Central memory CD8-positive, alpha-beta T cell (primary cell): ENCODE measurements at regions not wholly inside any gene's neighbourhood (a gene's known extent, or its start where the extent isn't known, plus 50 kb on each side); places are given as distances from the start of the nearest gene placed in this dataset.
"Not testable (repeated sequence)": the region's sequence is repeated elsewhere in the genome, so short reads cannot be mapped to it uniquely, and the experiment has no call there.

Experiments used
- ATAC-seq: fragments of 150-1000 bp; cut with Tn5 transposase; replicated peaks from 2 replicates; pipeline ENCODE4 v1.10.0; 2022; ENCODE audit warnings: mild to moderate bottlenecking, moderate FRiP score, moderate number of reproducible peaks; ENCODE audit not compliant: poor library complexity, severe bottlenecking; ENCODE audit errors: extremely low read depth
- DNase-seq, 2 donors: peaks; one replicate each; pipeline ENCODE4 v3.0.0; 2021; ENCODE audit warnings: low spot score in 2 of 2
- H3K27ac Mint-ChIP-seq: one replicate; pipeline ENCODE4 v1.8.0; 2022; ENCODE audit warnings: low read depth, mild to moderate bottlenecking, moderate library complexity, mixed read lengths
- H3K27me3 Mint-ChIP-seq: one replicate; pipeline ENCODE4 v1.8.0; 2022; ENCODE audit warnings: mixed read lengths
- H3K36me3 Mint-ChIP-seq: one replicate; pipeline ENCODE4 v1.8.0; 2022; ENCODE audit warnings: mild to moderate bottlenecking, moderate library complexity, mixed read lengths; ENCODE audit not compliant: insufficient read depth
- H3K4me1 Mint-ChIP-seq: one replicate; pipeline ENCODE4 v1.8.0; 2022; ENCODE audit warnings: mixed read lengths
- H3K4me3 Mint-ChIP-seq: one replicate; pipeline ENCODE4 v1.8.0; 2022; ENCODE audit warnings: mild to moderate bottlenecking, moderate library complexity, mixed read lengths
- H3K9me3 Mint-ChIP-seq: one replicate; pipeline ENCODE4 v1.8.0; 2022; ENCODE audit warnings: mixed read lengths

DNA sequence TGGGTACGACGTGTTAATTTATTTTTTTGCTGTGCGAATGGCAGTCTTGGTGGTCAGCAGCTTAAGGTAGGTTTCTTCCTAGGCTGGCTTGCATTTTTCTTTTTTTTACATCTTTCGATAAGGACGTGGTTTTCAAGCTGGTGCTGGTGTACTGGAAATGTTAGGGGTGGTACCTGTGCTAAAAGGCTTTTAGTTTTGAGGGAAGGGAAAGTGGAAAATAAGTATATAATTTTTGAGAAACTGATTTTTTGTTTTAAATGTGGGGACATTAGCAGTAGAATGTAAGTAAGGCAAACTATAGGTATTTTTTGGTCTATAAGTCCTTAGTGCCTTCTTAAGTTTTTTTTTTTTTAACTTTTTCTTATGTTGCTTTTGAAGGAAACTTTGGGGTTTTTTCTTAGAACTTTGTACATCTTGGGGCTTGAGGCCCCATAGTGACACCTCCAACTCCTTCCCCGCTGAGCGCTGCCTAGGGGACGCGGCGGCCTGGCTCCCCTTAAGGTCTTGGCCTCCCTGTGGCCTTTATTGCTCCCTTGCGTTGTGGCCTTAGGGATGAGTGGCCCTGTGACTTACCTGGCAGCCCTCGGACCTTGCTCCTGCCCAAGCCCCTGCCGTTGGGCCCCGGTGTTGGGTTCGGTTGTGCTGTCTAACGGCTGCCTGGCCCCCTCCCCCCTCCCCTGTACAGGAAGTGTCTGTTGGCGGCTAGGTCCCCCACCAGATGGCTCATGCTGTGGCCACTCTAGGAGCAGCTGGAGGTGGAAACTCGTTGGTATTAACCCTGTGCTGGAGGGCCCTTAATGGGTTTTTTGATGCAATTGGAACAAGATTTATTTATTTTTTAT, 88.0 kb upstream of the RPRML start:
- DNase-seq: peak; percentile 46 to 69
- Mint-ChIP-seq H3K27me3 (no peaks in the 10 kb centered on the region), H3K4me1 (peaks cover 37% of the 10 kb centered on the region), H3K36me3 (peaks cover 5% of the 10 kb centered on the region), H3K4me3 (peak overlapping the region; percentile 92), H3K9me3 (no peaks in the 10 kb centered on the region), H3K27ac (peak overlapping the region; percentile 94)
- ATAC-seq: peak; percentile 99

DNA sequence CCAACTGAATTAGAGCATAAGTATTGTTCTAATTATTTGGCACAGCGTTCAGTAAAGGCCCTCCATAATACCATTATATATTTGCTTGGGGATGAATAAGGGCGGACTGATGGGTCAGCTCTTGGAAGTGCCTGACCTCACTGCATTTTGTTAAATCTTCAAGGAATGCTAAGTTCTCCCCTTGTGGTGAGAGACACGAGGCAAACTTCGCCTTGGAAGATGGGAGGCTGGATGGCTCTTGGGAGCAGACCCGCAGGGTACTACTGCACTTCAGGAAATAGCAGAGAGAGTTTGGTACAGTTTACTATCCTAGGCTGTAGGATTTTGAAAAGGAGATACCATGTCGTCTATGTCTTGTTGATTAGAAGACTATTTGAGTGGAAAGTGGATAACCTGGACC, 87.0 kb upstream of the RPRML start:
- H3K4me1 Mint-ChIP-seq: peaks cover 32% of the 10 kb centered on the region
- H3K27me3 Mint-ChIP-seq: no peaks in the 10 kb centered on the region
- peak overlapping the region; percentile 92 for H3K4me3 Mint-ChIP-seq
- peaks cover 5% of the 10 kb centered on the region for H3K36me3 Mint-ChIP-seq
- no peak for ATAC-seq
- DNase-seq: no peak
- no peaks in the 10 kb centered on the region for H3K9me3 Mint-ChIP-seq
- H3K27ac Mint-ChIP-seq: peak overlapping the region; percentile 94

DNA sequence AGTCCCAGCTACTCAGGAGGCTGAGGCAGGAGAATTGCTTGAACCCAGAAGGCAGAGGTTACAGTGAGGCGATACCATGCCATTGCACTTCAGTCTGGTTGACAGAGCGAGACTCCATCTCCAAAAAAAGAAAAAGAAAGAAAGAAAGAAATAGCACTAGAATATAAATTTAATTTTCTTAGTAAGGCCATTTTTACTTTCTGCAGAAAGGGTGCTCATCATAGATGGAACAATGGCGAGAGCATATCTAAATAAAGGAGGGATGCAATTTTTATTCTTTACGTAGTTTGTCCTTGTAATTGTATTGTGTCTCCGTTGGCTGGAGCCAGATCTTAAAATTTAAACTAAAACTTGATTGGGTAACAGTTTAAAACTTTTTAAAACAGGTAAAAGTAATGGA, 85.6 kb upstream of the RPRML start:
- Mint-ChIP-seq H3K27ac (no peak overlapping the region), H3K9me3 (no peaks in the 10 kb centered on the region), H3K36me3 (peaks cover 5% of the 10 kb centered on the region), H3K4me1 (peaks cover 28% of the 10 kb centered on the region), H3K27me3 (no peaks in the 10 kb centered on the region), H3K4me3 (no peak overlapping the region)
- ATAC-seq: no peak
- DNase-seq: no peak

DNA sequence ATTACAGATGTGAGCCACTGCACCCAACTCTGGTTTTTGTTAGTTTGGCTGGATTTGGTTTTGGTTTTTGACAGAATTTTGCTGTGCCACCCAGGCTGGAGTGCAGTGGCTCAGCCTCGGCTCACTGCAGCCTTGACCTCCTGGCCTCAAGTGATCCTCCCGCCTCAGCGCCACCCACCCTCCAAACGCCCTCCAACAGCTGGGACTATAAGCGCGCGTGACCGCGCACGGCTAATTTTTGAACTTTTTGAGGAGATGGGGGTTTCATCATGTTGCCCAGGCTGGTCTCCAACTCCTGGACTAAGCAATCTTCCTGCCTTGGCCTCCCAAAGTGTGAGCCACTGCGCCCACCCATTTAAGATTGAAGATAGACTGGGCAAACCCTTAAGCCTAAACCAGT, 84.4 kb upstream of the RPRML start:
- Mint-ChIP-seq H3K27me3 (no peaks in the 10 kb centered on the region), H3K9me3 (no peaks in the 10 kb centered on the region)

DNA sequence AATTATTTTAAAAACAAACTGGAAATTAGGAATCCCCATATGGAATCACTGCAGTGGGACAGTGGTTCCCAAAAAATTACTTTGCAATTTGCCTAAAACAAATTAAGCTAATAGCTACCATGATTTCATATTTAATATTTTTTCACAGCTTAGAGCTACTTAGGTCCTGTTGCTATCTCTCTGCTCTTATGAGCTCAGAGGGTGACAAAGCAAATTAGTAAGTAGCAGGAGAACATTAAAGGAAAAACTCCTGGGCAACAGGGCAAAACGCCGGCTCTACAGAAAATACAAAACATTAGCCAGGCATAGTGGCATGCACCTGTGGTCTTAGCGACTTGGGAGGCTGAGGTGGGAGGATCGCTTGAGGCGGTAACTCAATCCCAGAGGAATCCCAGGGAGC, 83.8 kb upstream of the RPRML start:
- not testable (repeated sequence) for H3K4me3 Mint-ChIP-seq, ATAC-seq, DNase-seq, H3K9me3 Mint-ChIP-seq, H3K27ac Mint-ChIP-seq, H3K27me3 Mint-ChIP-seq, H3K36me3 Mint-ChIP-seq
- H3K4me1 Mint-ChIP-seq: peaks cover 18% of the 10 kb centered on the region

More for the DNA sequence above, 84.4 kb upstream of the RPRML start:
- DNase-seq (no peak), ATAC-seq (no peak)
- H3K27ac Mint-ChIP-seq: no peak overlapping the region
- peaks cover 5% of the 10 kb centered on the region for H3K36me3 Mint-ChIP-seq
- H3K4me3 Mint-ChIP-seq: no peak overlapping the region
- H3K4me1 Mint-ChIP-seq: peaks cover 22% of the 10 kb centered on the region

DNA sequence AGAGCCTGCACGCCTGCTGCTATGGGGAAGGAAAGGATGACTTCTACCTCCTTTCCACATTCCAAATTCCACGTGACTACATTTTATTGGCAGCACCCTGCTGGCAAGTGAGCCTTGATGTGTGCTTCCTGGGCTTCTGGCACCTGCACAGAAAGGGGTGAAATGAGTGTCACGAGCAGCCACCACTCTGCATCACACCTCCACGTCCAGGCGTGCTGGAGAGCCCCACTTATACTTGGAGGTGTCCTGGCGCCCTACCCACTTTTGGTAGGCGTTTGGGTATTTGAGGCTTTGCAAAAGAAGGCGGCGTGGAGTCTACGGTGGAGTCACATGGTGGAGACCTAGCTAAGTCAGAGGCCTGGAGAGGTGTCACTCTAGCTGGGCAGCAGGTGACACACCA, 81.0 kb upstream of the RPRML start:
- ATAC-seq, H3K27ac Mint-ChIP-seq, DNase-seq, H3K4me3 Mint-ChIP-seq, H3K27me3 Mint-ChIP-seq, H3K9me3 Mint-ChIP-seq, H3K4me1 Mint-ChIP-seq, H3K36me3 Mint-ChIP-seq: not testable (repeated sequence)

DNA sequence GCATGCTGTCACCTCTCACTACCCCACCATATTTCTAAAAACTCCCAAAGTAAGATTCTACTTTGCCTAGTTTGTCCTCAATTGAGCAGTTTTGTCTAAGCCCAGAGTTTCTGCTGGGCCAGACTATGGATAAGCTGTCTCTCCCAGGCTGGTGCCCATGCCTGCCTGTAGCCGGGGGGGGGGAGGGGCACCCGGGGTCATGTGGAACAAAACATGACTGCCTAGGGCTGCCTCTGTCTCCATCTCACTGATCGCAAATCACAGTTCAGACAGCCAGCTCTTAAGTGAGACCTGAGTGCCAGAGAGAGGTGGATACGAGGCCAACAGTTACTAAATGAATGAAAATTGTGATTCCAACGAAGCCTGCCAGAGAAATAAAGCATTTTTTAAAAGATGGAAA, 78.8 kb upstream of the RPRML start:
- Mint-ChIP-seq H3K9me3 (no peaks in the 10 kb centered on the region), H3K27me3 (no peaks in the 10 kb centered on the region), H3K4me3 (no peak overlapping the region), H3K27ac (peak overlapping the region; percentile 10), H3K4me1 (no peaks in the 10 kb centered on the region), H3K36me3 (peaks cover 14% of the 10 kb centered on the region)
- ATAC-seq (no peak), DNase-seq (no peak)

DNA sequence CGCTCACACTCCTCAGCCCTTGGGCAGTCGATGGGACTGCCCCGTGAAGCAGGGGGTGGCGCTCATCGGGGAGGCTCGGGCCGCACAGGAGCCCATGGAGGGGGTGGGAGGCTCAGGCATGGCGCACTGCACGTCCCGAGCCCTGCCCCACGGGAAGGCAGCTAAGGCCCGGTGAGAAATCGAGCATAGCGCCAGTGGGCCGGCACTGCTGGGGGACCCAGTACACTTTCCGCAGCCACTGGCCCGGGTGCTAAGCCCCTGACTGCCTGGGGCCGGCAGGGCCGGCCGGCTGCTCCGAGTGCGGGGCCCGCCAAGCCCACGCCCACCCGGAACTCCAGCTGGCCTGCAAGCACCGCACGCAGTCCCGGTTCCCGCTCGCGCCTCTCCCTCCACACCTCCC, 78.2 kb upstream of the RPRML start:
- not testable (repeated sequence) for H3K9me3 Mint-ChIP-seq, ATAC-seq, H3K4me1 Mint-ChIP-seq, DNase-seq, H3K27me3 Mint-ChIP-seq, H3K4me3 Mint-ChIP-seq, H3K27ac Mint-ChIP-seq
- peaks cover 19% of the 10 kb centered on the region for H3K36me3 Mint-ChIP-seq

DNA sequence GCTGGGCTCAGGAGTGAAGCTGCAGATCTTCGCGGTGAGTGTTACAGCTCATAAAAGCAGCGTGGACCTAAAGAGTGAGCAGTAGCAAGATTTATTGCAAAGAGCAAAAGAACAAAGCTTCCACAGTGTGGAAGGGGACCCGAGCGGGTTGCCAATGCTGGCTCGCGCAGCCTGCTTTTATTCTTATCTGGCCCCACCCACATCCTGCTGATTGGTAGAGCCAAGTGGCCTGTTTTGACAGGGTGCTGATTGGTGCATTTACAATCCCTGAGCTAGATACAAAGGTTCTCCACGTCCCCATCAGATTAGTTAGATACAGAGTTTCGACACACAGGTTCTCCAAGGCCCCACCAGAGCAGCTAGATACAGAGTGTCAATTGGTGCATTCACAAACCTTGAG, 77.6 kb upstream of the RPRML start:
- H3K4me1 Mint-ChIP-seq, H3K9me3 Mint-ChIP-seq, ATAC-seq, H3K27ac Mint-ChIP-seq, H3K4me3 Mint-ChIP-seq, H3K27me3 Mint-ChIP-seq, DNase-seq: not testable (repeated sequence)
- H3K36me3 Mint-ChIP-seq: peaks cover 21% of the 10 kb centered on the region
